CD4-positive, alpha-beta T cell treated with Interleukin-15 for 4 hours (primary cell): ENCODE measurements at regions not wholly inside any gene's neighbourhood (a gene's known extent, or its start where the extent isn't known, plus 50 kb on each side); places are given as distances from the start of the nearest gene placed in this dataset.
"Not testable (repeated sequence)": the region's sequence is repeated elsewhere in the genome, so short reads cannot be mapped to it uniquely, and the experiment has no call there.

ENCODE experiments used
- DNase-seq: peaks from one replicate; pipeline ENCODE4 v3.0.0-alpha.2; 2020; ENCODE audit warnings: low spot score

- DNase-seq: no peak
Observed at GRCh38 chr10:8379906-8380832, 325.7 kb downstream of the GATA3 start.

- no peak for DNase-seq
Observed at GRCh38 chr10:8380833-8381496, 326.5 kb downstream of the GATA3 start.

GRCh38 chr10:8386781-8387180 lies 332.3 kb downstream of the GATA3 start:
- DNase-seq: no peak

GRCh38 chr10:8389630-8390029 lies 335.1 kb downstream of the GATA3 start:
- no peak for DNase-seq

GRCh38 chr10:8392216-8392615 lies 337.7 kb downstream of the GATA3 start:
- no peak for DNase-seq

- no peak for DNase-seq
Observed at GRCh38 chr10:8393531-8393930, 339.0 kb downstream of the GATA3 start.

- no peak for DNase-seq
Observed at GRCh38 chr10:8396675-8397074, 342.2 kb downstream of the GATA3 start.

GRCh38 chr10:8398771-8399170 lies 344.3 kb downstream of the GATA3 start:
- DNase-seq: no peak

- no peak for DNase-seq
Observed at GRCh38 chr10:8400151-8400550, 345.7 kb downstream of the GATA3 start.

- DNase-seq: no peak
Observed at GRCh38 chr10:8400892-8401291, 346.4 kb downstream of the GATA3 start.

- DNase-seq: no peak
Observed at GRCh38 chr10:8401531-8401930, 347.0 kb downstream of the GATA3 start.

GRCh38 chr10:8402576-8402975 lies 348.1 kb downstream of the GATA3 start:
- peak; percentile 69 for DNase-seq

GRCh38 chr10:8403711-8404371 lies 349.4 kb downstream of the GATA3 start:
- peak; percentile 13 for DNase-seq

- DNase-seq: peak; percentile 91
Observed at GRCh38 chr10:8404721-8405120, 350.2 kb downstream of the GATA3 start.

GRCh38 chr10:8405596-8405995 lies 351.1 kb downstream of the GATA3 start:
- no peak for DNase-seq

- peak; percentile 45 for DNase-seq
Observed at GRCh38 chr10:8407501-8408021, 353.1 kb downstream of the GATA3 start.

GRCh38 chr10:8410506-8410905 lies 356.0 kb downstream of the GATA3 start:
- DNase-seq: no peak

GRCh38 chr10:8412541-8412940 lies 358.1 kb downstream of the GATA3 start:
- no peak for DNase-seq

GRCh38 chr10:8415029-8415428 lies 360.5 kb downstream of the GATA3 start:
- not testable (repeated sequence) for DNase-seq

GRCh38 chr10:8416192-8416701 lies 361.8 kb downstream of the GATA3 start:
- DNase-seq: peak; percentile 75

GRCh38 chr10:8416760-8417159 lies 362.3 kb downstream of the GATA3 start:
- peak; percentile 52 for DNase-seq

GRCh38 chr10:8417631-8418030 lies 363.1 kb downstream of the GATA3 start:
- DNase-seq: no peak
